ENCODE measurements at regions not wholly inside any gene's neighbourhood (a gene's known extent, or its start where the extent isn't known, plus 50 kb on each side); places are given as distances from the start of the nearest gene placed in this dataset.

DNA sequence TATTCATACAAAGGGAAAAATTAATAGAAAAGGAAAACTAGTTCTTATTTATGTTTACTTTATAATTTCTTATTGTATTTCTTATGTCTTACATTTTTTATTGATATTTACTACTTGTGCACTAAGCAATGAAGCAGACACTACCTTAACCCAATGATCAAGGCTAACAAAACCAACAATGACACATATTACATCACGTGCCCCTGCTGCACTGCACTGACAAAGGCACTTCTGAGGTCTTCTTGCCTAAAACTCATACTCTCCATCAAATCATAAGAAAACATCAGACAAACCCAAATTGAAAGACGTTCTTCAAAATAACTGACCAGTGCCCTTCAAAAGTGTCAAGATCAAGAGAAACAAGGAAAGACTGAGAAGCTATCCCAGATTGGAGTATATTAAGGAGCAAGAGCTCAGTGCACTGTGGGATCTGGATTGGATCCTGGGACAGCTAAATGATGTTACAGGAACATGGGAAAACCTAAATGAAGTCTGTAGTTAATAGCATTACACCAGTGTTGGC, 230.9 kb downstream of the AUH start:
- no peak for DNase-seq (ENCODE audit: low read depth in 2 of 2)

DNA sequence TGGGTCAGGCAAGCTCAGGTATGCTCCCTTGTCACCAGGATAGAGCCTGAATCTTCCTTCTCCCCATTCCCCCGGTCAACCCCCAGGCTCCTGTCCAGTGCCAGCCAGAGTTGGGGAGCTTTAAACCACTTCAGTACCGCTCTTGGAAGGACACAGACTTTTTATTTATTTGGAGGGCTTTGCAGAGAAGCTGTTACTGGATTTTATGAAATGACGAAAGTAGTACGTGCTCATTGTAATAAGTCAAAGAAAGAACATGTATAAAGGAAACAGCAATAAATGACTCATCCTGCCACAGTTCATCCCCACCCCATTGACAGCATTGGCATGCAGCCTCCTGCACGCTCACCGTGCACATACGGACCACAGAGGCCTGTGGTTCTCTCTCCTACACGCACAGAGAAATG, 230.3 kb downstream of the AUH start:
- DNase-seq (ENCODE audit: low read depth in 2 of 2), result peak in 1 of 2 experiments; percentile 63

DNA sequence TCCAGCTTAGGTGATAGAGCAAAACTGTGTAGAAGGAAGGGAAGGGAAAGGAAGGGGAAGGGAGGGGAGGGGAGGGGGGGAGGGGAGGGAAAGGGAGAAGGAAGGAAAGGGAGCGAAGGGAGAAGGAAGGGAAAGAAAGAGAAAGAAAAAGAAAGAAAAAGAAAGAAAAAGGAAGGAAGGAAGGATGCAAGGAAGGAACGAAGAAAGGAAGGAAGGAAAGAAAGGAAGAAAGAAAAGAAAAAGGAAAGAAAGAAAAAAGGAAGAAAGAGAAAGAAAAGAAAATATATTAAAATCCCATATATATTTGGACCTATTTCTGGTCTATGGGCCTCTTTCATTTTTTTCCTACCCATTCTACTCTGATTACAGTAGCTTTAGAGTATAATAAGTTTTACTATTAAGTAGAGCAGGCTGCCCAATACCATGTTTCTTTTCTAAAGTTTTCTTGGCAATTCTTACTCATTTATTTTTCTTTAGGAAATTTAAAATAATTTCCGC, 229.1 kb downstream of the AUH start:
- no peak for DNase-seq (ENCODE audit: low read depth in 2 of 2)

DNA sequence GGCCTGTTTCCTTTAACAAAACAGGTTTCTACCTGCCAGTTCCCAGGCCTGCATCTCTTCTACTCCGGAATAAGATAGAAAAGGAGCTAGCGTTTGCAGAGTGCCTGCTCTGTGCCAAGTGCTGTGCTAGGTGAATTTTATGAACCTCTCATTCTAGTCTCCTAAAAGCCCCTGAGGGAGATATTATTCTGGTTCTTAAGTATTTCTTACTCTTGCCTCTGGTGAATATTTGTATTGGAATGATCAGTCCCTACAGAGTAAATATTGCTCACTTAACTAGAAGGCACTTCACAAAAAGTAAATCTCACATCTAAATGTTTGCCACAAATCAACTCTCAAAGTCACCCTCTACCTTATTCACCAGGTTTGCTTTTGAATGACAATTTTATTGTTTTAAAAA, 227.1 kb downstream of the AUH start:
- no peak for DNase-seq (ENCODE audit: low read depth in 2 of 2)

DNA sequence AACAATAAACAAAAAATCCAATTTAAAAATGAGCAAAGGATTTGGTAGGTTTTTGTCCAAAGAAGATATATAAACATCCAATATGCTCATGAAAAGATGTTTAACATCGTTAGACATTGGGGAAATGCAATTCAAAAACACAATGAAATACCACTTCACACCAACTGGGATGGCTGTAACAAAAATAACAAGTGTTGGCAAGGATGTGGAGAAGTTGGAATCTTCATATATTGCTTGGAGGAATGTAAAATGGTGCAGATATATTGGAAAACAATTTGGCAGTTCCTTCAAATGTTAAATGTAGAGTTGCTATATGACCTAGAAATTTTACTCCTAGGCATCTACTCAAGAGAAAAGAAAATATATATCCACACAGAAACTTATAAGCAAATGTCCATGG, 224.3 kb downstream of the AUH start:
- DNase-seq (ENCODE audit: low read depth in 2 of 2), result no peak

DNA sequence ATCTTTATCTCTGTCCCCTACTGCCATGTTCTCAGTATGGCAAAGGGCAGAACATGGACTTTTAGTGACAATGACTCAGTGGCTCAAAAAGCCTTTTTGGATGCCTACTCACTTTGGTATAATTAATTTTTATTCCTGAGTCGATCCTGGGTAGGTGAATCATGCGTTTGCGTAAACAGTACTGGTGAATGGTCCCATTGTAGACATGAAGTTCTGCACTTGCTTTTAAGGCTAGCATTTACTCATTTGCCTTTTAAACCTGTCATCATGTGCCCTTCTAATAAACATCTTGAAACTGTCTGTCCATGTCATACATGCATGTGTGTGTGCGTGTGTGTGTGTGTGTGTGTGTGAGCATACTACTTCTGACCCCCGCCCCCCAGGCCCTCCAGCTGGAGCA, 223.0 kb downstream of the AUH start:
- DNase-seq (ENCODE audit: low read depth in 2 of 2), result no peak

DNA sequence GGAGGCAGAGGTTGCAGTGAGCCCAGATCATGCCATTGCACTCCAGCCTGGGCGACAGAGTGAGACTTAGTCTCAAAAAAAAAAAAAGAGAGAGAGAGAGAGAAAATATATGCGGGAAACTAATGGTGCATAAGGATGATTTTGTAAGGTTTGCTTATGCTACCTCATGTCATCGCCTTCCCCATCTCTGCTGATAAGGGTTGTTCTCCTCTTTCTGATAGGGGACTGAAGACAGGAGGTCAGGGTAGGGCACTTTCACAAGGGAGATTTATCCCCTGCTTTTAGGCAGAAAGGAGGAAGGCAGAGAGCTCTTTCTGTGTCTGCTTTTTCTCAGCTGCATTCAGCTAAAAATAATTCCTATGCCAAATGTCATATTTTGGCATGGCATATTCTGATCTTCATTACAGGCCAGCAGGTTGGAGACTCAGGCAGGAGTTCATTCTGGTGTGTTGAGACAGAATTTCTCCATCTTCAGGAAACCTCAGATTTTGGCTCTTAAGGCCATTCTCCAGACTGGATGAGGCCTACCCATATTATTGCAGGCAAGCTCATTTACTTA, 220.2 kb downstream of the AUH start:
- DNase-seq (ENCODE audit: low read depth in 2 of 2), result no peak

DNA sequence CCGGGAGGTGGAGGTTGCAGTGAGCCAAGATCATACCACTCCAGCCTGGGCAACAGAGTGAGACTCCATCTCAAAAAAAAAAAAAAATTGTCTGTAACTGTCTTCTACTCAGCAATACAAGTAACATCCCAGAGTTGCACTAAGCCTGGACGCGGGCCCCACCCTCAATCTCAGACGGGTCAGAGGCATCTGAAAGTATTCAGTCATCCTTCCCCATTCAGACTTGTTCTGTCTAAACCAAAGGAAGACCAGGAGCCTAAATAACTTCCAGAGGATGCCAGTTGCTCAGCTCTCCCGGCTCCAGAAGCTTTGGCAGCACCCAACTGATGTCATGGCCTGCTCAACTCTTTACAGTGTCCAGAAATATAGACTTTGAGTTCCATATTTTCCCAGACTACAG, 218.6 kb downstream of the AUH start:
- DNase-seq (ENCODE audit: low read depth in 2 of 2), result no peak

DNA sequence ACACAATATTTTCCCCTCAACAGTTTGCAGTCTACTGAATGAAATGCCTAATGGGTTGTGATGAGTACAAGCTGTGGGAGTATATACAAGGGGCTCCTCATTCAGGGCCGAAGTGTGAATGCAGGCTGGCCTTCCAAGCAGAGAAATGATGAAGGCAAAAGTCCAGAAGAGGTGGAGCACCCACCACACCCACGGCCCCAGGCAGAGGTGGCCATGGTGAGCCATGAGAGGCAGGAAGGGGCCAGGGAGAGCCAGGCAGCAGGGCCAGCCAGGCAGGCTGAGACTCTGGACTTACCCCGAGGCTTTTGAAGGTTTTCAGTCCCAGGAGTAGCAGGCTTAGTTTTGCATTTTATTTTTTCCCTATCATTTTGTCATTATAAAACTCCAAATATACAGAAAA, 218.1 kb downstream of the AUH start:
- no peak for DNase-seq (ENCODE audit: low read depth in 2 of 2)

DNA sequence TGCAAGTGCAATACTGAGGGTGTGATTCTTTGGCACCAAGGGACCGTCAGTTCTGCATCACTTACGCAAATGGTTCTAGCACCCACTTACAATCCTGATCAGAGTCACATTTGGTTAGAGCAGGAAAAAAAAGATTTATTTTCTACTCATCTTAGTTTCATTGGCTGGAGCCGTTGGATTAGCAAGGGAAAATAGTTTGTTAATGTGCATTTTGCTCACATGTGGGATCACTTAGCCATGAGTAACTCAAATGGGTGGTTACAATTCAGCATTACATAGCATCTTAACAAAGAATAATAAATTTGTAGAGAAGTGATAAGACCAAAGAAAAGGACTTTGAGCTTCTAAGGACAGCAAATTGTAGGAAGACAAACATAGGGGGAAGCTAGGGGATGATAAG, 216.9 kb downstream of the AUH start:
- DNase-seq (ENCODE audit: low read depth in 2 of 2), result no peak

DNA sequence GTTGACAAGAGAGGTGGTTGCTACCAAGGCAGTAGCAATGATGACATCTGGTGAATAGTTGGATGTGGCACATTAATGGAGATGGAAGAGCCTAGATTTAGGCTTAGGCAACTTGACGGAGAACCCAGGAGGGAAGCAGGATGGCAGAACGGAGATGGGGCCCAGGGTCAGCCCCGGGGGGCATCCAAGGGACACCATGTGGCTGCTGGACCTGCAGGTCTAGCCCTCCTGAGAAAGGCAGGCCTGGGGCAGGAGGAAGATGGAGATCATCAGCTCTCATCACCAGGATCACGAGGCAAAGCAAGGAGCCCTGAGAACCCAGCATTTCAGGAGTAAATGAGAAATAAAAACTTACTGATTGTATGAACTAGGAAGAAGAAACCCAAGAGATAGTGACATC, 216.2 kb downstream of the AUH start:
- no peak for DNase-seq (ENCODE audit: low read depth in 2 of 2)

DNA sequence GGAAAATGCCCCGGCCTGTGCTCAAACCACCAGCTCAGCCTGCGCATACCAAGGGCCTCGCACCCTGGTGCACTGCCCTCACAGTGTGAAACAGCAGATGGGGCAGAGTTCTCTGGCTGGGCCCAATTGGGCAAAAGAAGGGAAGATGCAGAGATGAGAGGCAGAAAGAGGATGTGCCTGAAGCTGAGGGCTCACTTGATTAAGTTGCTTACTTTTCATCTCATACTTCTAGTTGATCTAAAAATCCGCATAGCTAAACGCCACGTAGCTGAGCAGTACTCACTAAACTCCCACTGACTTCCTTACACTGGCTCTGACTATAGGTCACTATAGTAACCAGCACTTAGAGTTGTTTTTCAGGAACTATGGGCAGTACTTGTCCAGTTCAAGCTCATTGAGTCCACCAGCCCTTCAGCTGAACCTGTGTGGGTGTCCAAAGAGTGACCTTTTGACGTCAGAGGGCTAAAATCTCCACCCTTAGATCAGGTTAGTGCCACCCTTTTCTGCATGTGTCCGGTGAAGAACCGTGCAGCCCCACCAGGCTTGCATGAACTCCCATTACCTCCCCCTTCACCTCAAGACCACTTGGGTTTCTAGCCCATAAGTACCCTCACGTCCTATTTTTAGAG, 215.2 kb downstream of the AUH start:
- DNase-seq (ENCODE audit: low read depth in 2 of 2), result no peak

DNA sequence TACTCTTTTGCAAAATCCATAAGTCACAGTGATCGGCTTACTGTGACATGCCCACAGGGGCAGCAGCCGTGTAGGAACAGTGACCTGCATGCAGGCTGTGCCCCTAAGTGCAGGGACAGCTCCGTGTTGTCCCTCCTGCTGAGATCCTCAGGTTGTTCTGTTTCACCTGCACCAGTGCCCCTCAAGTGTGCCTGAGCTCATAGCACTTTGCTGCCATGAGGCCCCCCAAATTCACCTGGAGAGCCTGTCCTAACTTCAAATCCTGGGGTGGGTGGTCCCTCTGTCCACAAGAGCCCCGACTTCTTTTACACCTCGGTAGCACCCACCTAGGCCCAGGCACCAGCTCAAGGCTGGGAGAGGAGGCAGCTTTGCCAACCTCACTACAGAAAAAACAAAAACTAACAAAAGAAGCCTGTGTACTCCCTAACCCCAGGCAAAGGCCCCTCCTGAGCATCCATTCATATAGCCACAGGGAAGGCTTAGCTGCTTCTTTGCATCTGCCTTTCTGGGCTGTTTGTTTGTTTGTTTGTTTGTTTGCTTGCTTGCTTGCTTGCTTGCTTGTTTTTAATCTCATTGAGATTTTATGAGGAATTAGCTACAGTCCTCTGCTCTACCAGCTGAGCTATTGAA, 214.5 kb downstream of the AUH start:
- DNase-seq (ENCODE audit: low read depth in 2 of 2), result no peak

DNA sequence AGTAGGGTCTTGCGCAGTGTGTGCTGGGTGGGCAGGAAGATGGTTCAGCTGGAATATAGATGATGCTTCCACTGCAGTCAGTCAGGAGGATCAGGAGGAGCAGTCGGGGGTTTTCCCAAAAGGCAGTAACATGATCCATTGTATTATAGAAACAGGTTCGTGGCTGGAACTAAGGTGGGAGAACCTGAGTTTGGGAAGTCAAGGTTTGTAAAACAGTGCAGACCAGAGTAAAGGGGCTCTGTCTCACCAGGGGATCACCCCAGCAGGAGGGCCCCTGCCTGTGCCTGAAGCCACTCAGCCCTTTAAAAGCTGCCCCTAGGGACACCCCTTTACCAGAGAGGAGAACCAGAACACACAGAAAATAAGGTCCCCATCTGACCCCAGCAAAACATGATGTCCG, 213.4 kb downstream of the AUH start:
- no peak for DNase-seq (ENCODE audit: low read depth in 2 of 2)

DNA sequence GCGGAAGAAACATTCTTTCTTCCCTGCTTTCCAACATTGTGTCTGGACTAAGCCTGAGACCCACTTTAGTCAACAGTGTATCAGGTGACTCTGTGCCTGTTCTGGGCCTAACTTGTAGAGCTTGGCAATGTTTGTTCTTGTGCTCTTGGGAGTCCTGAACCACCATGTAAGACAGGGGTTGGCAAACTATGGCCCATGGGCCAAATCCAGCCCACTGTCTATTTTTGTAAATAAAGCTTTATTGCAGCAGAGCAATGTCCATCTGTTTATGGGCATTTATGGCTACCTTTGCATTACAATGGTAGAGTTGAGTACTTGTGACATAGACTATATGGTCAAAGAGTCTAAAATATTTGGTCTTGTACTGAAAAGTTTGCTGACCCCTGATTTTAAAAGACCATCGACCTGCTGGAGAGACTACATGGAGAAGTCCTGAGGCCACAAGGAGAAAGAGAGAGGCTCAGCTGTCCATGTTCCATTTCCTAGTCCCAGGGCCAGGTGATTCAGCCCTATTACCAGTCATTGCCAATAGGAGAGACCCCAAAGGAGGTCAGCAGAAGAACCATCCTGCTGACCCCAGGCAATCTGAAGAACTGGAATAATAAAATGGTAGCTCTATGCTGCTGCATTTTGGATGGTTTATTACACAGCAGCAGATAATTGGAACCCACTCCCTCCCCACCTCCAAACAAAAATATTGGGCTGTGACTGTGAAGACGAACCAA, 211.3 kb downstream of the AUH start:
- DNase-seq (ENCODE audit: low read depth in 2 of 2), result no peak

DNA sequence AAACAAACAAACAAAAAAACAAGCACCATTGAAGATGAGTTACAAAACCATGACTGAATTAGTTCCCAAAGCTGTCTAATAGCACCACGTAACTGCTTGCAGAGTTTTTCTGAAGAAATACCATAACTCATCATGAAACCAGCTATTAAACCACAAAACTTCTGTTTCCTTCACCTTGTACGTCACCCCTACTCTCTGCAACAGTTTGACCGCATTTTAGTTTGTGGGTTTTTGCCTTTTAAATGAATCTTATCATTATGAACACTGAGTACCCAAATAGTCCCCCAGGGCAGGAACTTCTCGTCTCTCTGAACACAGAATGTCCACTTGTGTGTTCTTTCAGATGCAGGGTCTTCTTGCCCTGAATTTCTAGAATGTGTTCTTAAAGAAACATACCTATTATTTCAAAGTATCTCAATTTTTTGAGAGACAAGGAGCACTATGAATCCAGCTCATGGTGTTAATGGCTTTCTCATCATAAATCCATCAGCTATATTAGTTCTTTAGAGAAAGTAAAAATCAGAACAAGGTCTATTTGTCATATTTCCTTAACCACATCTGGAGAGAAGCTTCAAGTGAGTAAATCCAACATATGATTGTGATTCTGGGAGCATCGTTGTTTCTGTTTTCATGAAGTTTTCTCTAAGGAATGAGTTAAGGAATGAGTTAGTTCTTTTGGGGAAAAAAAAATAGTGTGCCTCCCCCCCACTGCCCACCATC, 210.6 kb downstream of the AUH start:
- no peak for DNase-seq (ENCODE audit: low read depth in 2 of 2)

DNA sequence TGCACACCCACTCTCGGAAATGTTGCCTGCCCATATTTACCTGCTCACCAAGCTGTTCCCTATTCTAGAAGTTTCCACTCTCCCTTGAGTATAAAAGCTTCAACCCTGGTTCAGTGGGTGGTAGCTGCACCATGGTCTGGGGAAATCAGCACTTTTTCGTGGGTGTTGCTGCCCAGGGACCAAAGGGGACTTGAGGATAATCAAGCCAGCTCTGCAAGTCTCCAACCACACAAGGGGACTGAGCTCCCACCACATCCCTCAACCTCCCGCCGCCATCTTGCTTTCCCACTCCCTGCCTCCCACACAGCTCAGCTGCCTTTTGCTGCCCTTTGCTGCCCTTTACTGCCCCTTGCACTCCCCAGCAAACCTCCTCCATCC, 210.0 kb downstream of the AUH start:
- no peak for DNase-seq (ENCODE audit: low read depth in 2 of 2)

DNA sequence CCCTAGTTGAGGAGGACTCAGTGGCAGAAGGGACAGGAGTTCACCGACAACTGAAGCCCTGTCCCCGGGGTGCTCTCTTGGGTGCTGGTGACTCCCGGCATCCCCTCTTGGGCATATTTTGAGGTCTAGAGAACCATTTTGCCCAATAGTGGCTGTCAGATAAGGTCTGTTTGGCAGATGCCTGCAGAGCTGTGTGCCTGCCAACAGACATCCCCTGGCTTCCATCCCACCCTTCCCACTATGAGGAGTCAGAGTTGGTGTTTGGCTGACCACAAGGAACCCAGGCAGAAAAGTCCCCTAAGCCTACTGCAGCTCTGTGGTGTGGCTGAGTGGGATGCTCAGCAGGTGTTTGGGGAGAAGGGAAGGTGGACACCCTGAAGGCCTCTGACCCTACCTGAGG, 207.0 kb downstream of the AUH start:
- DNase-seq (ENCODE audit: low read depth in 2 of 2), result no peak

DNA sequence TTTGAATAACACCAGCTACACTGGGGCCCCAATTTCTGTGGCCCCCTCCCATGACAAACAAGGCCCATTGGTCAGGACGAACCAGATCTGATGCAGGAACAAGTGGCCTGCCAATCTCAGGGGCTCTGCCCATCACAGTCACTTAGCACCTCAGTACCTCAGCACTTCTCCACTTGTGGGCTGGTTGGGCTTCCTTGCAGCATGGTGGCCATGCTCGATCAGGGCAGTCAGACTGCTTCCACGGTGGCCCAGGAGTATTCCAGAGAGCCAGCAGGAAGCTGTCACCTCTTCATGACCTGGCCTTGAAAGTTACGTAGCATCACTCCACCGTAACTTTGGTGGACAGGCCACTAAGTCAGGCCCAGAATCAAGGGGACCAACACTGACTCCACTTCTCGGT, 206.5 kb downstream of the AUH start:
- DNase-seq (ENCODE audit: low read depth in 2 of 2), result no peak

DNA sequence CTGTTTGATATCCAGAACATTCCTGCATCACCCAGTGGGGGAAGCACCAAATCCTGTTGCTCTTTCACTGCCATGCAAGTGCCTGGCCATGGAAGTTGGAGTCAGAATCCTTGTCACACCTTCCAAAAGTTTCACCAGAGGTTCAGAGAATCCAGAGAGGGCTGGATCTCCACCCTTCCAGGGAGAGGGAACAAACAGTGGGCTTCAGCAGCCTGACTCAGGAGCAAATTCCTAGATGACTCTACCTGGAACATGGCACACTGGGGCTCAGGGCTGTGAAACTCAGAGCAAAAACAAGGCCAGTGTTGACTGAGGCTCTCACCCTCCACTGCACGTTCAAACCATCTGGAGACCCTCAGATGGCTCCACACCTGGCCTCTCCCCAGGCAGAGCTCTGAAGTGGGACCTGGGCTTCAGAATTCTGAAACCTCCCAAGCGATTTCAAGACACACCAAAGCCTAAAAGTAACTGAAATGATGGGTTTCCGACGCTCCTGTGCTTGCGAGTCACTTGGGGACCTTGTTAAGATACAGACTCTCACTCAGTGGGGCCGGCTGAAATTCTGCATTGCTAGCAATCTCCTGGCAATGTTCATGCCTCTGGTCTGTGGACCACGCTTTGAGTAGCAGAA, 205.9 kb downstream of the AUH start:
- DNase-seq (ENCODE audit: low read depth in 2 of 2), result no peak

DNA sequence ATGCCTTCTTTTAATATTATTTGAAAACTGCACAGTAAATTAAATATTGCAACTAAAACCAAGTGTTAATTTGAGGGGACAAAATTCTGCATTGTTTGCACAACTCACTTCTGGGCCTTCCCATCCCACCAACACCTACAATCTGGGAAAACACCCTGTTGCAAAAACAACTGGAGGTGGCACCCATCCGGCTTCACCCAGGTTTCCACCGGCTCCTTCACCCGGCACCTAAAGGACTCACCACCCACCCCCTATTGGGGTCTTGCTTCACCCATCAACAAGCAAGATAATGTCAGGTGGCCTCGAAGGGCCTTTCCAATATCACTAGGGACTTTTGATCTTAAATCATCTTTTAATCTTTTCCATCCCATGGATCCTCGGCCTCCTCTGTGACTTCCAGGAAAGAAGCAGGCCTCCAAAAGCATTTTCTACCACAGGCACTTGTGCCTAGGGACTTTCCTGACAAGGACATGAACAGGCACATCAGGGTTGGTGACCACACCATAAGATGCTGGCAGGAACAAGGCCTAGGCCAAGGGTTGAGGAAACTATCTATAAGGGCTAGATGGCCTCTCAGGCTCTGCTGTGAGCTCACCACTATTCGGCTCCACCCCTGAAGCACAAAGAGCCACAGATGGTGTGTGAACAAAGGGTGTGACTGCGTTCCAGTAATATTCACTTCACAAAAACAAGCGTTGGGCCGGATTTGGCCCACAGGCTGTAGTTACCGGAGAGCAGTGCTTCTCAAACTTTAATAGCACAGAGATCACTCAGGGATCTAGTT, 205.1 kb downstream of the AUH start:
- no peak for DNase-seq (ENCODE audit: low read depth in 2 of 2)
